Amniotic epithelial cell (primary cell): ENCODE measurements at regions not wholly inside any gene's neighbourhood (a gene's known extent, or its start where the extent isn't known, plus 50 kb on each side); places are given as distances from the start of the nearest gene placed in this dataset.
"Not testable (repeated sequence)": the region's sequence is repeated elsewhere in the genome, so short reads cannot be mapped to it uniquely, and the experiment has no call there.

Experiments
- DNase-seq: peaks from one replicate; pipeline ENCODE4 v3.0.0-alpha.2; 2010; ENCODE audit warnings: low read depth

DNA sequence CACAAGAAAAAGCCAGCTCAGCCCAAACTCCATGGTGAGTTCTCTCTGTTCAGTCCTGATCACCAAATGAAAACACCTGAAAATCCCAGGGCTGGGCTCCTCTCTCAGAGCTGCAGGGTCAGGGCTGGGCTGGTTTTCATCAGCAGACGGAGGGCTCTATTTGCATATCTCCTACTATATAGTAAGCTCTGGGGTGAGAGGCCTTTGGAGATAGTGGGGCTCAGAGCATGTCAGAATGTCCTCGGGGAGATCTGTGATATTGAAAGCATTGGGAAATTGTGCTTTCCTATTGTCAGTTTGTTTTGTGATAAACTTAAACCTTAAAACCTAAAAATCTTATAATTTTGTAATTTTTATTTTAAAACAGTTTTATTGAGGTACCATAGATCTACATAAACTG lies 742.6 kb downstream of the TMEM121 start:
- no peak for DNase-seq

- DNase-seq, result no peak
Observed at GRCh38 chr14:106269451-106270204, 743.2 kb downstream of the TMEM121 start.

DNA sequence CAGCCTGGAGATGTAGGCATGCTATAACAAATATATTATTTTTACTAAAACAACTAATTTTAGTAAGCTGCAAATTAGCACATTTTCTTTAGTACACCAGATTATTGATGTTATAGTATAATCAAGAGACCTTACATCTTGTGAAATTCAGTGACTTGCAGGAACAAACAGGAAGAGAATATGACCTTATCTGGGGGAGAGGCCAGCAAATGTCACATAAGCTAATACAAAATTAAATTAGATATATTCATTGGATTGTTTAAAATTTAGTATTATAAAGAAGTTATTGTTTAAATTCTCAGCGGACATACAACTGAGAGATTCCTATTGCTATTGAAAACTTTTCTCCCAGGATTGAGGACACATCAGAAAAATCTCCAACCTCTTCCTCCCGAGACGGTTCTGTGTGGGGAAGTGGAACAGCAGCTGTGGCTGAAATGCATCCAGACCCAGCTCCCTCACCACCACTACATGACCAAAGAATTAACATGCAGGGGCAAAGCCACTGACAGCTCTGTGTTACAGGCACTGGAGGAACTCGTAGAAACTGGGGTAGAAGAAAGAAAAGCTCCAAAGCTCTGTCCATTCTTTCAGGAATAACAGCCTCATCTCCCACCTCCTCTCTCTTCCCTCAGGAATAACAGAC lies 744.2 kb downstream of the TMEM121 start:
- not testable (repeated sequence) for DNase-seq

GRCh38 chr14:106276326-106277267 lies 750.2 kb downstream of the TMEM121 start:
- DNase-seq, result no peak

DNA sequence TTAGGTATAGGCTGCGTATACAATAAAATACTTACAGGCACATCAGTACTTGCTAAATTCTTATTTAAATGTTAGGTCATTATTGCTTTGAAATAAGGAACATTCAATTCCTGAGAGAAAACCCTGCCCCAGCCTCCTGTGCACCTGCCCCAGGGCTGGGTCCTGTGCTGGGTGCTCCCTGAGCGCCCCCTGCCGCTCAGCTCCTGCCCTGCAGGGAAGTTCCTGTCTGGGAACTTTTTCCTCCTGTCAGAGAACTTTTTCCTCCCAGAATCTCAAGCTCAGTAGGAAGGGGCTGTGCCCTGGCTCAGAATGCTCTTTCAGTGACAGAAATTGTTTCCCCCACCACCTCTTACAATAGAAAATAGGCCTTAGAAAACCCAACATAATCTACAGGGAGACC lies 751.1 kb downstream of the TMEM121 start:
- no peak for DNase-seq

DNA sequence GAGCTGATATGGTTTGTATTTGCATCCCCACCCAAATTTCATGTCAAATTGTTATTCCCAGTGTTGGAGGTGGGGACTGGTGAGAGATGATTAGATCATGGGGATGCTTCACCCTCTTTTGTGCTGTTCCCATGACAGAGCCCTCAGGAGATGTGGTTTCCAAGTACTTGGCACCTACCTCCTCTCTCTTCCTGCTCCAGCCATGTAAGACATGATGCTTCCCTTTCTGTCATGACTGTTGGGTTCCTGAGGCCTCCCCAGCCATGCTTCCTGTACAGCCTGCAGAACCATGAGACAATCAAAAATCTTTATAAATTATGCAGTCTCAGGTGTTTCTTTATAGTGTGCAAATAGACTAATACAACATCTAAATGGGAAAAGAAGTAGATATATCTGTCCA lies 754.5 kb downstream of the TMEM121 start:
- DNase-seq, result no peak

DNA sequence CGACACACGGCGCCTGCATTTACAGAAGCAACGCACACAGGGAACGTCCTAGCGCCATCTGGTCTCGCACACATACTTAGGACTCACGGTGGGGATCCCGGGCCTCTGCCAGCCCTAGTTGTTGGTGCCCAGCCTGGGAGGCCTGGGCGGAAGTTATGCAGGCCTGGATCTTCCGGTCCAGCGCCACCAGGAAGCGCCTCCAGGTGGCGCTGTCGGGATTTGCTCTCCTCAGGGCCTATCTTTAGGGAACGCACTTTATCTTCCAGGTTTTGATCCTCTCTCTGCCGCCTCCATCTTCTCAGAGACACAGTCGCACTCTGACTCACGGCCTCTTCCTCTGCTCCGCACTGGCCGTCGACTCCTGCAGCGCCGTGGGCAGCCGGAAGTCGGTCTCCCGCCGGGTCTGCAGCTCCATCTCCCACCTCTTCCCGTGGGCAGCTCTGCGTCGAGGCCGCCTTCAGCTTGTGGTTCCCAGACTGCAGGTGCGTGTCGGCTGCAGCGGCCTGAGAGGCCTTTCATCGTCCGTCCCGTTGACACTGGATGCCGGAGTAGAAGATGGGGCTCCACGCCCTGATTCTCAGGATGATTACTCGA lies 760.4 kb downstream of the TMEM121 start:
- DNase-seq, result no peak

DNA sequence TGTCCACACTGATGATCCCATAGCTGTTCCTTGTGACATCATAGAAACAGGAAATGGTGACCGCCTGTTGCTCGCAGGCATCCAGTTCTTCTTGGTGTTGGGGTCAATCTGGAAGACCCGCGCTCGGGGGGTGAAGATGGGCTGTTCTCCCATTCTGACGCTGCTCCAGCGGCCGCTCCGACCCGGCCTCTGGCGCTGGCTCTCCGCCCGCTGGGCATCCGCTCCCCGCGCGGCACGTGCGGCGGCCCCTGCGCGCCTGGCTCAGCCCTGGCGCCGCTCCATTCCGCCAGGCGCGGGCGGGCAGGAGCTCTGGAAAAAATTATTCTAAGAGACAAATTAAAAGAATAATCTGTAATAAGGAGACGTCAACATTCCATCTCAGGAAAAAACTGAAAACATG lies 761.1 kb downstream of the TMEM121 start:
- DNase-seq, result no peak

DNA sequence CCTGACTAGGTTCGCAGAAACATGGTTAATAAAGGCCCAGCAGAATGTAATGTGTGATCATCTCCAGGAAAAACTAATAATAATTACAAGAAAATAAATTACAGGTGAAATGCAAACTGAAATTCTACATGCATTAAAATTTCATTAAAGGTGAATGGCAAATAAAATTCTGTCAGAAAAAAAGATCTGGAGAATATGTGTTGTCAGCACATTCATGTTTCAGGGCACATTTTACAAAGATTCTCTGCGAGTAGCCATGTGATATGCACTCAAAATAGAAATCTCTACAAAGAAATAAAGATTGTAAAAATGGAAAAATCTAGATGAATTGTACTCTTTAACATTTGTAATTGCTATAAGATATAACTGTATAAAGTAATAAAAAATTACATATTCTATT lies 765.2 kb downstream of the TMEM121 start:
- DNase-seq, result no peak

DNA sequence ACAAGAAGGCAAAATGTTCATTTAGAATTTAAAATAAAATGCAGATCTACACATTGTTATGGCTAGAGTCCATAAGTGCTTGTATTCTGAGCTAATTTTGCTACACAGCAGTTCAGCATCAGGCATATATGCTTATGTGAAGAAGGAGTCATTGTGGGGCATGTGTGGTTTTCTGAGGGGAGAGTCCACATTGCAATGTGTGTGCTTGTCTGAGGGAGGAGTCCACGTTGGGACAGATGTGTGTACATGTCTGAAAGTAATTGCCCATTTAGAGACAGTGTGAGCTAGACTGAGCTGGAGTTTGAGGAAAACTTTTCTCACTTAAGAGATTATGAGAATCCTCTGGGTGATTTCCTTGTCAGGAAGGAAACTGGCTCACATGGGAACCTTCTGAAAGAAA lies 767.9 kb downstream of the TMEM121 start:
- DNase-seq, result no peak

- not testable (repeated sequence) for DNase-seq
Observed at GRCh38 chr14:106300951-106301510, 774.6 kb downstream of the TMEM121 start.

DNA sequence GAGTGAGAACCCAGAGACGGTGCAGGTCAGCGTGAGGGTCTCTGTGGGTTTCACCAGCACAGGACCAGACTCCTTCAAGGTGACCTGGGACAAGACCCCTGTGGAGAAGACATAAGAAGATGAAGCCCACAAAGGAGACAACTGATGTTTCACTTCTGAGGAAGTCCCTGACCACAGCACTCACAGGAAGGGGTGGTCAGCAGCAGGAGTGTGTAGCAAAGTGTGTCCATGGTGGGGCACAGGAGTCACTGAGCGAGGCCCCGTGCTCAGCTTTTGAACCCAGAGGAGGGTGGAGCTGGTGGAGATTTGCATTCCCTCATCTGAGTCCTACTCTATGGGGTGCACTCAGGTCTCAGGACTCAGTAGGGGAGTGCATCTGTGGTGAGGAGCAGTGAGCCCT lies 775.2 kb downstream of the TMEM121 start:
- DNase-seq, result not testable (repeated sequence)

- DNase-seq, result no peak
Observed at GRCh38 chr14:106302661-106303060, 776.3 kb downstream of the TMEM121 start.

DNA sequence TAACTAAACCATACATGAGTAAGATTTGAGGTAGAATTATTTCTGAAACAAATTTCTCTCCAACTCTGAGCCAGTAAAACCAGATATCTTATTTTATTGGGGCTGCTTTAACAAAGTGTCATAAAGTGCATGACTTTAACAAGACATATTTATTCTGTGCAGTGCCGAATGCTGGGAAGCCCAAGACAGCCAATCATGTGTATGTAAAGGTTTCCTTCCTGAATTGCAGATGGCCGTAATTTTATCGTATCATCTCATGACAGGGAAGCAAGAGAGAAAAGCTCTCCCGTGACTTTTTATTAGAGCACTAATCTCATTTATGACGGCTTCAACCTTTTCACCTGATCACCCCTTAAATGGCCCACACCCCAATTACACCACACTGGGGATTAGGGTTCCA lies 777.9 kb downstream of the TMEM121 start:
- DNase-seq, result no peak

DNA sequence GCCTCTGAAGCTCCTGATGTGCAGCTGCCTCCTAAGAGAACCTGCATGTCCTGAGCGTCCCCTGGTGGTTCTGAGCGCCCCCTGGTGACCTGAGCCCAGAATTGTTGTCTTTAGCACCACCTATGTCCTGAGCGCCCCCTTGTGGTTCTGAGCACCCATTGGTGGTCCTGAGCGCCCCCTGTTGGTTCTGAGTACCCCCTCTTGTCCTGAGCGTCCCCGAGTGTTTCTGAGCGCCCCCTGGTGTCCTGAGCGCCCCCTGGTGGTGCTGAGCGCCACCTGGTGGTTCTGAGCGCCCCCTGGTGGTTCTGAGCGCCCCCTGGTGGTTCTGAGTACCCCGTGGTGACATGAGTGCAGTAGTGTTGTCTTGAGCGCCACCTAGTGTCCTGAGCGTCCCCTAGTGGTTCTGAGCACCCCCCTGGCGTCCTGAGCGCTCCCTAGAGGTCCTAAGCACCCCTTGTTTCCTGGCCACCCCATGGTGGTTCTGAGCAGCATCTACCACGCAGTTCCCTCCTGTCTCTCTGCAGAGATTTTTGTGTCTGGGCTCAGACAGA lies 782.5 kb downstream of the TMEM121 start:
- DNase-seq, result no peak

DNA sequence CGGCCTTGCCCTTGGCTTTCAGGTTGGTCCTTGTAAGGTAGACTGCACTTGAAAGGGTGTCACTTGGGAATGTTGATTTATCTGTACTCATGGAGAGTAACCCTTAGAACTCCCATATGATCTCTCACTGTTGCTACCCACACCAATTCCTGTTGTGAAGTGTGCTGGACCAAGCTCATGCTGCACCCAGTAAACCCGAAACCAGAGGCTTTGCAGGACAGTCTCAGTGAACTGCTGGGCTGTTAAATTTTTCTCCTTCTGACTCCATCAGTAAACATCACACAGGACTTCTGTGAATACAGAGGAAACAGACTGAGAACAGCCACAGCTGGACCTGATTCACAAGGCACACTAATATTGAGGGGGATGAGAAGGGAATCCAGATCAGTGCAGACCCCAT lies 783.0 kb downstream of the TMEM121 start:
- DNase-seq, result no peak

DNA sequence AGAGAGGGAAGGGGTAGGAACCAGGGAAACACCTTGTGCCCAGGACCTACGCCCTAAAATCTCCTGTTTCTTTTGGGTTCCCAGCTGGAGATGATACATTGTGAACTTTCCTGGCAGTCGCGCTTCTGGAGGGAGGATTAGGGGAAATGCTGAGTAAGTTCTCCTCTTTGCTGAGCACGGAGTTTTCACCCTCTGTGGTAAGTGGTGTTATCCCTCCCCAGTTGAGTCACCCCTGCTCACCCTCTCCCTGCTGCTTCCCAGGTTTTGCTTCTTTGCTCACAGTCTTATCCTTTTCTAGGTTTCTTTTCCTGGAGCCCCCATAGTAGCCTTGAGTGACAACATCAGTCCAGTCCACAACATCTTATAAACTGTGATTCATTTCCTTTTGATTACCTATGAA lies 789.1 kb downstream of the TMEM121 start:
- DNase-seq, result no peak

DNA sequence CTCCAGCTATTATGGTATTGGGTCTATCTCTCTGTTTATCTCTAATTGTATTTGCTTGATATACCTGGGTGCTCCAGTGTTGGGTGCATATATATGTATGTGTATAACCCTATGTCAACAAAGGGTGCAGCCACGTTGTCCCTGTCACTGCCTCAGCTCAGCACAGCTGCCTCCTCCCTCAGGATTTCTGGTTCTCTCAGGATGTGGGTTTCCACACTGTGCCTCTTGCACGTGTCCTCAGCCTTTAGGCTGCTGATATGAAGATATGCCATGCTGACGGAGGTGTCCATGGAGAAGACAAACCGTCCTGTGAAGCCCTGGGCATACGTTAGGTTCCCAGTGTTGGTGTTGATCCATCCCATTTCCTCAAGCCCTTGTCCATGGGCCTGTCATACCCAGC lies 791.2 kb downstream of the TMEM121 start:
- DNase-seq, result no peak

GRCh38 chr14:106318700-106319099 lies 792.3 kb downstream of the TMEM121 start:
- no peak for DNase-seq

GRCh38 chr14:106323970-106324369 lies 797.6 kb downstream of the TMEM121 start:
- not testable (repeated sequence) for DNase-seq

- DNase-seq, result no peak
Observed at GRCh38 chr14:106327234-106327633, 800.9 kb downstream of the TMEM121 start.
